ENCODE measurements at regions not wholly inside any gene's neighbourhood (a gene's known extent, or its start where the extent isn't known, plus 50 kb on each side); places are given as distances from the start of the nearest gene placed in this dataset.

- no peaks in the 10 kb centered on the region for H3K9me3 ChIP-seq (ENCODE audit: control insufficient read depth, insufficient read depth, low read depth, low read length)
- CTCF ChIA-PET = no interaction called here
- no peak for DNase-seq (ENCODE audit: low read depth, low spot score)
- BruUV-seq (replicated peaks) = no TSS peak
- H3K4me3 ChIP-seq (ENCODE audit: low read depth in 2 of 2, low read length in 2 of 2) = no peak overlapping the region
- no peak for ATAC-seq
- H3K27ac ChIP-seq (ENCODE audit: low read length) = no peak overlapping the region
- POLR2A ChIA-PET = no interaction called here
- no peaks in the 10 kb centered on the region for H3K27me3 ChIP-seq (ENCODE audit: control insufficient read depth, insufficient read depth, low read length)
- intact Hi-C loops (cut with micrococcal nuclease; ENCODE audit: unreplicated experiment) (no loop called here), in situ Hi-C loops (cut with HindIII; ENCODE audit: low pct_unique_long_range_greater_than_20kb, low sequenced_read_pairs) (no loop called here)
- H3K36me3 ChIP-seq (ENCODE audit: control insufficient read depth, insufficient read depth, low read length) = no peaks in the 10 kb centered on the region
- no peaks in the 10 kb centered on the region for H3K4me1 ChIP-seq (ENCODE audit: control insufficient read depth, insufficient read depth, low read length)
- TF ChIP-seq POLR2AphosphoS5 (IDR thresholded peaks at IDR 0.05; ENCODE audit: low read depth, low read length) = no peak
- TF ChIP-seq CTCF (IDR thresholded peaks at IDR 0.05) = no peak
- no peak for TF ChIP-seq REST (IDR thresholded peaks at IDR 0.05; ENCODE audit: insufficient read depth in 1 of 2, low read depth in 2 of 2, low read length in 1 of 2)
Measured at GRCh38 chr9:7894231-7894630, 94.7 kb upstream of the DMAC1 start.

GRCh38 chr9:7892975-7893374 lies 93.4 kb upstream of the DMAC1 start:
- H3K27me3 ChIP-seq (ENCODE audit: control insufficient read depth, insufficient read depth, low read length) = no peaks in the 10 kb centered on the region
- ATAC-seq (no peak), DNase-seq (ENCODE audit: low read depth, low spot score) (no peak)
- CTCF ChIA-PET = no interaction called here
- H3K27ac ChIP-seq (ENCODE audit: low read length) = no peak overlapping the region
- no peaks in the 10 kb centered on the region for H3K9me3 ChIP-seq (ENCODE audit: control insufficient read depth, insufficient read depth, low read depth, low read length)
- in situ Hi-C loops (cut with HindIII; ENCODE audit: low pct_unique_long_range_greater_than_20kb, low sequenced_read_pairs) (no loop called here), intact Hi-C loops (cut with micrococcal nuclease; ENCODE audit: unreplicated experiment) (no loop called here)
- TF ChIP-seq CTCF (IDR thresholded peaks at IDR 0.05) (no peak), REST (IDR thresholded peaks at IDR 0.05; ENCODE audit: insufficient read depth in 1 of 2, low read depth in 2 of 2, low read length in 1 of 2) (no peak), SIN3A (IDR thresholded peaks at IDR 0.05; ENCODE audit: borderline replicate concordance, insufficient read depth, low read depth, low read length) (no peak), TCF7L2 (IDR thresholded peaks at IDR 0.05; ENCODE audit: low read depth, low read length) (no peak), POLR2AphosphoS5 (IDR thresholded peaks at IDR 0.05; ENCODE audit: low read depth, low read length) (no peak)
- no peaks in the 10 kb centered on the region for H3K36me3 ChIP-seq (ENCODE audit: control insufficient read depth, insufficient read depth, low read length)
- POLR2A ChIA-PET = no interaction called here
- no peaks in the 10 kb centered on the region for H3K4me1 ChIP-seq (ENCODE audit: control insufficient read depth, insufficient read depth, low read length)
- no TSS peak for BruUV-seq (replicated peaks)
- no peak overlapping the region for H3K4me3 ChIP-seq (ENCODE audit: low read depth in 2 of 2, low read length in 2 of 2)

Data from Panc1 (cell line).